MM.1S (cell line): ENCODE measurements at regions not wholly inside any gene's neighbourhood (a gene's known extent, or its start where the extent isn't known, plus 50 kb on each side); places are given as distances from the start of the nearest gene placed in this dataset.

ENCODE experiments used
- DNase-seq: peaks from one replicate; pipeline ENCODE4 v3.0.0-alpha.2; 2015
- H2AFZ ChIP-seq: fragments of 300-600 bp; sonication (generic); 2 replicates; pipeline ENCODE4 v1.6.0; 2016; ENCODE audit warnings: antibody characterized with exemption, low read length
- H3F3A ChIP-seq: fragments of 300-600 bp; sonication (generic); 2 replicates; pipeline ENCODE4 v1.6.1; 2016; ENCODE audit warnings: mild to moderate bottlenecking, antibody characterized with exemption, low read length, moderate library complexity, mixed read lengths; ENCODE audit not compliant: insufficient read depth
- H3K27ac ChIP-seq: fragments of 300-600 bp; sonication (generic); 2 replicates; pipeline ENCODE4 v1.5.1; 2016; ENCODE audit warnings: mild to moderate bottlenecking, low read length
- H3K27me3 ChIP-seq: fragments of 300-600 bp; sonication (generic); replicated peaks from 2 replicates; pipeline ENCODE4 v1.6.0; 2016; ENCODE audit warnings: low read length; ENCODE audit not compliant: insufficient read depth
- H3K36me3 ChIP-seq: fragments of 300-600 bp; sonication (generic); replicated peaks from 2 replicates; pipeline ENCODE4 v1.6.1; 2016; ENCODE audit warnings: mild to moderate bottlenecking, low read length, mixed read lengths; ENCODE audit not compliant: insufficient read depth
- H3K4me1 ChIP-seq: fragments of 300-600 bp; sonication (generic); 2 replicates; pipeline ENCODE4 v1.6.1; 2016; ENCODE audit warnings: low read length, mixed read lengths
- H3K4me2 ChIP-seq: fragments of 300-600 bp; sonication (generic); 2 replicates; pipeline ENCODE4 v1.6.0; 2016; ENCODE audit warnings: low read depth, low read length
- H3K4me3 ChIP-seq: fragments of 300-600 bp; sonication (generic); 2 replicates; pipeline ENCODE4 v1.5.1; 2016; ENCODE audit warnings: low read length, mixed read lengths
- H3K79me2 ChIP-seq: fragments of 300-600 bp; sonication (generic); 2 replicates; pipeline ENCODE4 v1.6.1; 2016; ENCODE audit warnings: mixed run types, low read length, mixed read lengths
- H3K9ac ChIP-seq: fragments of 300-600 bp; sonication (generic); 2 replicates; pipeline ENCODE4 v1.6.1; 2016; ENCODE audit warnings: low read length, mixed read lengths
- H3K9me2 ChIP-seq: fragments of 300-600 bp; sonication (generic); replicated peaks from 2 replicates; pipeline ENCODE4 v1.6.1; 2016; ENCODE audit warnings: mild to moderate bottlenecking, low read length, mixed read lengths; ENCODE audit not compliant: insufficient read depth
- H3K9me3 ChIP-seq: fragments of 300-600 bp; sonication (generic); replicated peaks from 2 replicates; pipeline ENCODE4 v1.6.1; 2016; ENCODE audit warnings: mild to moderate bottlenecking, low read length, mixed read lengths; ENCODE audit not compliant: insufficient read depth
- H4K20me1 ChIP-seq: fragments of 300-600 bp; sonication (generic); 2 replicates; pipeline ENCODE4 v1.6.1; 2016; ENCODE audit warnings: mild to moderate bottlenecking, low read length, moderate library complexity, mixed read lengths; ENCODE audit not compliant: insufficient read depth
- EZH2 ChIP-seq: fragments of 300-600 bp; sonication (generic); optimal IDR thresholded peaks from 2 replicates; pipeline ENCODE3; 2017; ENCODE audit warnings: low read depth, mild to moderate bottlenecking, antibody characterized with exemption, low read length, mixed read lengths
- EZH2phosphoT487 ChIP-seq: fragments of 300-600 bp; sonication (generic); IDR thresholded peaks from 2 replicates; pipeline ENCODE4 v1.6.1; 2018; ENCODE audit warnings: antibody characterized with exemption, low read length
- TF ChIP-seq, protein P1 (sequence below): fragments of 300-600 bp; sonication (generic); IDR thresholded peaks from 2 replicates; pipeline ENCODE4 v1.5.1; 2016; ENCODE audit warnings: antibody characterized with exemption, low read length, mixed read lengths

DNA sequence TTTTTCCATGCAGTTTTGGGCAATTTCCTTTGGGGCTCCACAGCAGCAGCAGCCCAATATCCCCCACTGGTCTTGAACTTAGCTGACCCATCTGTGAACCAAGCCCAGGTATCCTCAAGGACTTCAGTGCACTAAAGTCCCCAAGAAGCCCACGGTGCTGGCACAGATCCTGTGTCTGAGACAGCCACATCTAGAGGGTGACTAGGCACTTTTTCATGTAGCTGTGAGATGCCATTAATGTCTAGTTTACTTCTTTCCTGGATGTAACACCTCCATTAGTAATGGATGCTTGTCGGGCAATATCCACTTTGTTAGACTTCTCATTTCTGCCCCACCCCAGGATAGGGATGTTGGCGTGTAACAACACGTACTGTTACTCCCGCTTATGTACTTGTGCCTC, 117.9 kb downstream of the GPCPD1 start:
- Histone ChIP-seq H3K27ac (no peak overlapping the region), H3K36me3 (no peaks in the 10 kb centered on the region)
- no peak for DNase-seq

DNA sequence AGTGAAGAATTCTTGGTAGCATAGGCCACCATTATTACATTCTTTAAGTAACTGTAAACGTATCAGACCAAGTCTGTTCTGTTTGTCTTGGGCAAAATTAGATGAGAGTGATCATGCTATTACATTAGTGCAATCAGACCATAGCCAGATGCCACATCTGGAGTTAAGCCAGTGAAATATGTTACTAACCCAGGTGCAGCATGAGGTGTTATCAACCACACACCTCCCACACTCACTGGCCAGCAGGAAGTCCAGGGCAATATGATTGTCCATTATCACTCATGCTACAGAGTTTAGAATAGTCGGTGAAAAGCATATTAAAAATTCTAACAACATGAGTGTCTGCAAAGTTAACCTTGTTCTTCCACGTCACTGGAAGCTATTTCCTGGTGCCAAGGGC, 119.4 kb downstream of the GPCPD1 start:
- TF ChIP-seq EZH2phosphoT487, result no peak
- TF ChIP-seq, protein P1, sequence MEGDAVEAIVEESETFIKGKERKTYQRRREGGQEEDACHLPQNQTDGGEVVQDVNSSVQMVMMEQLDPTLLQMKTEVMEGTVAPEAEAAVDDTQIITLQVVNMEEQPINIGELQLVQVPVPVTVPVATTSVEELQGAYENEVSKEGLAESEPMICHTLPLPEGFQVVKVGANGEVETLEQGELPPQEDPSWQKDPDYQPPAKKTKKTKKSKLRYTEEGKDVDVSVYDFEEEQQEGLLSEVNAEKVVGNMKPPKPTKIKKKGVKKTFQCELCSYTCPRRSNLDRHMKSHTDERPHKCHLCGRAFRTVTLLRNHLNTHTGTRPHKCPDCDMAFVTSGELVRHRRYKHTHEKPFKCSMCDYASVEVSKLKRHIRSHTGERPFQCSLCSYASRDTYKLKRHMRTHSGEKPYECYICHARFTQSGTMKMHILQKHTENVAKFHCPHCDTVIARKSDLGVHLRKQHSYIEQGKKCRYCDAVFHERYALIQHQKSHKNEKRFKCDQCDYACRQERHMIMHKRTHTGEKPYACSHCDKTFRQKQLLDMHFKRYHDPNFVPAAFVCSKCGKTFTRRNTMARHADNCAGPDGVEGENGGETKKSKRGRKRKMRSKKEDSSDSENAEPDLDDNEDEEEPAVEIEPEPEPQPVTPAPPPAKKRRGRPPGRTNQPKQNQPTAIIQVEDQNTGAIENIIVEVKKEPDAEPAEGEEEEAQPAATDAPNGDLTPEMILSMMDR, result no peak
- TF ChIP-seq EZH2, result no peak
- Histone ChIP-seq H3K79me2 (no peaks in the 10 kb centered on the region), H3F3A (no peaks in the 10 kb centered on the region), H3K27ac (no peak overlapping the region), H3K36me3 (no peaks in the 10 kb centered on the region), H3K4me2 (no peak overlapping the region), H3K27me3 (no peaks in the 10 kb centered on the region), H2AFZ (no peak overlapping the region), H4K20me1 (no peaks in the 10 kb centered on the region), H3K4me3 (no peak overlapping the region), H3K9ac (no peak overlapping the region), H3K4me1 (no peaks in the 10 kb centered on the region), H3K9me3 (no peaks in the 10 kb centered on the region), H3K9me2 (no peaks in the 10 kb centered on the region)
- DNase-seq, result no peak

More for the DNA sequence above, 117.9 kb downstream of the GPCPD1 start:
- no peak overlapping the region for H3K4me3 ChIP-seq
- TF ChIP-seq, protein P1, result no peak
- TF ChIP-seq EZH2phosphoT487, result no peak
- TF ChIP-seq EZH2, result no peak
- H3K4me1 ChIP-seq, result no peaks in the 10 kb centered on the region
- H4K20me1 ChIP-seq, result no peaks in the 10 kb centered on the region
- no peaks in the 10 kb centered on the region for H3K79me2 ChIP-seq
- H3K4me2 ChIP-seq, result no peak overlapping the region
- H3K9me2 ChIP-seq, result no peaks in the 10 kb centered on the region
- no peak overlapping the region for H3K9ac ChIP-seq
- H3K9me3 ChIP-seq, result no peaks in the 10 kb centered on the region
- H2AFZ ChIP-seq, result no peak overlapping the region
- no peaks in the 10 kb centered on the region for H3F3A ChIP-seq
- no peaks in the 10 kb centered on the region for H3K27me3 ChIP-seq

DNA sequence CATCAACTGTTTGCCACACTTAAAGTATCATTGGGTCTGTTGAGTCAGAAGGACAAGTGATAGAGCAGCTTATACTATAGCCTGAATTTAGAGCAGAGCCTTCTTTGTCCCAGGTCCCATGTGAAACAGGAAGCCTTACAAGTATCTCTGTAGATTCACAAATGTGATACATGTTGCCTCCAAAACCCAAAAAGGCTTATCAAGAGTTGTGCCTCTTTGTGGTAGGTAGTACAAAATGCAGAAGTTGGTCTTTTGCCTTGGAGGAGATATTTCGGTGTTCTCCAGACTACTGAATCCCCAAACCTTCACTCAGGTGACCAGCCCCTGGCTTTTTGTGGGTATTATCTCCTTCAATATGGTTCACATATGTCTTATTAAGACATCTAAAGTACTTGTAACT, 121.2 kb downstream of the GPCPD1 start:
- no peaks in the 10 kb centered on the region for H3K4me1 ChIP-seq
- no peaks in the 10 kb centered on the region for H4K20me1 ChIP-seq
- H3K4me2 ChIP-seq, result no peak overlapping the region
- no peak for DNase-seq
- no peaks in the 10 kb centered on the region for H3K36me3 ChIP-seq
- H3K9me3 ChIP-seq, result no peaks in the 10 kb centered on the region
- no peaks in the 10 kb centered on the region for H3K79me2 ChIP-seq
- no peak overlapping the region for H3K27ac ChIP-seq
- H2AFZ ChIP-seq, result no peak overlapping the region
- no peaks in the 10 kb centered on the region for H3K27me3 ChIP-seq
- TF ChIP-seq, protein P1, result no peak
- no peak for TF ChIP-seq EZH2
- no peak for TF ChIP-seq EZH2phosphoT487
- H3K9ac ChIP-seq, result no peak overlapping the region
- H3F3A ChIP-seq, result no peaks in the 10 kb centered on the region
- no peaks in the 10 kb centered on the region for H3K9me2 ChIP-seq
- no peak overlapping the region for H3K4me3 ChIP-seq
